Breast epithelium (tissue), 4 donors: ENCODE measurements at regions not wholly inside any gene's neighbourhood (a gene's known extent, or its start where the extent isn't known, plus 50 kb on each side); places are given as distances from the start of the nearest gene placed in this dataset.
A peak's percentile ranks its signal among the peaks of the same experiment; 100 is the strongest.

ENCODE experiments used
- DNase-seq, 2 donors: peaks; one replicate each; pipeline ENCODE4 v3.0.0-alpha.2; 2019; ENCODE audit warnings: low spot score in 2 of 2
- H3K27ac ChIP-seq, 2 donors: fragments of 200-600 bp; sonication (generic) in 1 of 2; one replicate each; pipeline ENCODE4 v1.5.1; 2016 to 2019; ENCODE audit warnings: mild to moderate bottlenecking in 1 of 2
- H3K27me3 ChIP-seq, 2 donors: fragments of 200-600 bp; sonication (generic) in 1 of 2; one replicate each; pipeline versions ENCODE4 v1.5.1 to v1.6.0; 2017 to 2019; ENCODE audit warnings: control low read depth in 1 of 2, mild to moderate bottlenecking in 1 of 2
- H3K36me3 ChIP-seq: fragments of 200-600 bp; one replicate; pipeline ENCODE4 v1.5.1; 2019
- H3K4me1 ChIP-seq, 2 donors: fragments of 200-600 bp; sonication (generic); one replicate each; pipeline ENCODE4 v1.5.1; 2016 to 2019; ENCODE audit warnings: control low read depth in 1 of 2
- H3K4me3 ChIP-seq, 3 donors: fragments of 200-600 bp; sonication (generic); 1 replicate in 2 of 3; 2 replicates in 1 of 3; pipeline ENCODE4 v1.5.1; 2016 to 2019; ENCODE audit warnings: mild to moderate bottlenecking in 3 of 3, moderate library complexity in 2 of 3
- H3K9me3 ChIP-seq, 2 donors: fragments of 200-600 bp; sonication (generic) in 1 of 2; one replicate each; pipeline ENCODE4 v1.5.1; 2016 to 2019; ENCODE audit warnings: control low read depth in 1 of 2
- POLR2A ChIP-seq: fragments of 450-650 bp; IDR thresholded peaks from one replicate; pipeline ENCODE4 v1.6.1; 2016; ENCODE audit warnings: antibody characterized with exemption, mild to moderate bottlenecking, moderate library complexity
- POLR2AphosphoS5 ChIP-seq, 3 donors: sonication (generic); formaldehyde crosslinking; IDR thresholded peaks; one replicate each; pipeline ENCODE4 v1.6.1; 2017; ENCODE audit warnings: antibody characterized with exemption in 3 of 3
- intact Hi-C: fragments of 100-400 bp; cut with DNase I; formaldehyde crosslinking; loops from one replicate; pipeline ENCODE4 v1.15.1; 2023; ENCODE audit warnings: low total_unique reads
- TF ChIP-seq, protein P1 (sequence below), 3 donors: fragments of 450-650 bp; IDR thresholded peaks; one replicate each; pipeline ENCODE4 v1.5.1; 2016 to 2017; ENCODE audit warnings: antibody characterized with exemption in 3 of 3, mild to moderate bottlenecking in 3 of 3, moderate library complexity in 3 of 3

DNA sequence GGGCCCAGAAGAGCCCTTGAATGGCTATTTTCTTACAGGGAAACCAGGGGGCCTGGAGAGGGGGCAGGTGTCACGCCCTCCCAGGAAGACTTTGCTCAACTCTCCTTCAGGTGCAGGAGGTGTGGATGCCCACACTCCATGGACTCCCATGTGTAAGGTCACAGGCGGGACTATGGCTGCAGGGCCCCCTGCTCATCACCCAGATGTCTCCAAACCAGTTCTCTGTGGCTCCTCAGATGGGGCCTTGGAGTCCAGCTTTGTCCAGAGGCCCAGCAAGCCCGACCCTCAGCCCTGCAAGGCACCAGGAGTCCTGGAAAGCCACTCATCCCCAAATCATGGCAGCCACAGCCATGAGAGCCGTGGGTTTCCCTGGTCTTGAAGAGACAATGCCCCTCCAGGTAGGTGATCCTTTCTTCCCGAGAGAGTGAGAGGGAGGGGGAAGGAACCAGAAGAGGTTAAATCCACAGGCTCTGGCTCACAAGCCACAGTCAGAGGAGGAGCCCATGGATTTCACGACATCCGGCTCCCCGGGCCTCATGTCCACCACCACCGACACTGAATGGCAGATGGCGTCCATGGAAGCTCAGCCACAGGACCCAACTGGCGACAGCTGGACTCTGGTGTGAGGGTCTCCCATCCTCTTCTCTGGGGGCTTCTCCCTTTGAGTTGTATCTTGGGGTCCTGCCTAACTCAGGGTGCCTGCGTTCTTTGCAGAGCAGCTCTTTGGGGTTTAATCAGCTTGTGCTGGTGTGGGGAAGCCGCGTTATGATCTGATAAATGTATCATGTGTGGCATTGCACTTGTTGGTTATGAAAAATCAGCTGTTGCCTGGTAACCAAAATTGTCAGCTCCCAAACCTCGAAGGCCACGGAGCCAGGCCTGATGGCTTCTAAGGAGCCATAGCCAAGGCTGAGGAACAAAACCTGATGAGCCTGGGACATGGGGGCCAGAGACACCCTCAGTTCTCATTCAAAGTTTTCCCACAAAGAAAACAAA, 620.4 kb downstream of the BRD1 start:
- intact Hi-C loops: loop anchor here (10.0 kb wide), 1 partner anchor 63 kb away; no protein-coding TSS in a partner anchor
- H3K27ac ChIP-seq: no peak overlapping the region
- H3K36me3 ChIP-seq: no peaks in the 10 kb centered on the region
- H3K9me3 ChIP-seq: no peaks in the 10 kb centered on the region
- peak in 1 of 2 donors; percentile 31 for DNase-seq
- no peak for TF ChIP-seq POLR2AphosphoS5 (IDR thresholded peaks at IDR 0.05)
- TF ChIP-seq, protein P1, sequence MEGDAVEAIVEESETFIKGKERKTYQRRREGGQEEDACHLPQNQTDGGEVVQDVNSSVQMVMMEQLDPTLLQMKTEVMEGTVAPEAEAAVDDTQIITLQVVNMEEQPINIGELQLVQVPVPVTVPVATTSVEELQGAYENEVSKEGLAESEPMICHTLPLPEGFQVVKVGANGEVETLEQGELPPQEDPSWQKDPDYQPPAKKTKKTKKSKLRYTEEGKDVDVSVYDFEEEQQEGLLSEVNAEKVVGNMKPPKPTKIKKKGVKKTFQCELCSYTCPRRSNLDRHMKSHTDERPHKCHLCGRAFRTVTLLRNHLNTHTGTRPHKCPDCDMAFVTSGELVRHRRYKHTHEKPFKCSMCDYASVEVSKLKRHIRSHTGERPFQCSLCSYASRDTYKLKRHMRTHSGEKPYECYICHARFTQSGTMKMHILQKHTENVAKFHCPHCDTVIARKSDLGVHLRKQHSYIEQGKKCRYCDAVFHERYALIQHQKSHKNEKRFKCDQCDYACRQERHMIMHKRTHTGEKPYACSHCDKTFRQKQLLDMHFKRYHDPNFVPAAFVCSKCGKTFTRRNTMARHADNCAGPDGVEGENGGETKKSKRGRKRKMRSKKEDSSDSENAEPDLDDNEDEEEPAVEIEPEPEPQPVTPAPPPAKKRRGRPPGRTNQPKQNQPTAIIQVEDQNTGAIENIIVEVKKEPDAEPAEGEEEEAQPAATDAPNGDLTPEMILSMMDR (IDR thresholded peaks at IDR 0.05): no peak
- no peak for TF ChIP-seq POLR2A
- H3K27me3 ChIP-seq: peaks cover 0 to 48% of the 10 kb centered on the region in 2 donors
- no peaks in the 10 kb centered on the region for H3K4me1 ChIP-seq
- H3K4me3 ChIP-seq: no peak overlapping the region

DNA sequence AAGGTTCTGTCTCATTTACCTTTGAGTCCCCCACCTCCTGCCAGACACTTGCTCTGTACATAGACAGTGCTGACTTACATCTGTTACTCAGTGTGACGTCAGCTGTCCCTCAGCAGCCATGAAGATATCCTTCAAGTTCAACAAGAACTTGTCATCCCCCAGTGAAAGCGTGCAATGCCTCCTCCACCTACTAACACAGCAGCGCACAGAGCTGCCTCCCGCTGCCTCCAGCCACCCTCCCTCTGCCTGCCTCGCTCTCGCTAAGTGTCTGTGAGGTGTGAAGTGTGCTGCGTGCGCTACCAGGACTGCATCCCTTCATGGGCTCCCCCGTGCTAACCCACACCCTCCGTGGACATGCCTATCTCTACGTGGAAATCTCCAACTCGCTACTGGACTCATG, 621.4 kb downstream of the BRD1 start:
- DNase-seq: peak in 1 of 2 donors; percentile 20
- peaks cover 0 to 53% of the 10 kb centered on the region in 2 donors for H3K27me3 ChIP-seq
- intact Hi-C loops: loop anchor here (10.0 kb wide), 1 partner anchor 61 kb away; no protein-coding TSS in a partner anchor
- H3K4me1 ChIP-seq: no peaks in the 10 kb centered on the region
- no peak overlapping the region for H3K27ac ChIP-seq
- H3K9me3 ChIP-seq: no peaks in the 10 kb centered on the region
- no peak overlapping the region for H3K4me3 ChIP-seq
- H3K36me3 ChIP-seq: no peaks in the 10 kb centered on the region
- TF ChIP-seq, protein P1 (IDR thresholded peaks at IDR 0.05): no peak
- TF ChIP-seq POLR2A: no peak
- TF ChIP-seq POLR2AphosphoS5 (IDR thresholded peaks at IDR 0.05): no peak

DNA sequence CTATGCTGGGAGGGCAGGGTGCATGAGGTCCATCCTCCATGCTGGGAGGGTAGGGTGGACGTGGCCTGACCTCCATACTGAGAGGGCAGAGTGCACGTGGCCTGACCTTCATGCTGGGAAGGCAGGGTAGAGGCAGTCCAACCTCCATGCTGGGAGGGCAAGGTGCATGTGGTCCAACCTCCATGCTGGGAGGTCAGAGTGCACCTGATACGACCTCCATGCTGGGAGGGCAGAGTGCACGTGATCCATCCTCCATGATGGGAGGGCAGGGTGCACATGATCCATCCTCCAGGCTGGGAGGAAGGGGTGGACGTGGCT, 622.2 kb downstream of the BRD1 start:
- peak in 1 of 2 donors; percentile 36 for DNase-seq
- Histone ChIP-seq H3K27ac (no peak overlapping the region), H3K9me3 (no peaks in the 10 kb centered on the region), H3K4me3 (no peak overlapping the region), H3K36me3 (no peaks in the 10 kb centered on the region), H3K27me3 (peaks cover 0 to 58% of the 10 kb centered on the region in 2 donors), H3K4me1 (no peaks in the 10 kb centered on the region)
- intact Hi-C loops: loop anchor here (10.0 kb wide), 1 partner anchor 61 kb away; no protein-coding TSS in a partner anchor
- TF ChIP-seq, protein P1 (IDR thresholded peaks at IDR 0.05): no peak
- no peak for TF ChIP-seq POLR2AphosphoS5 (IDR thresholded peaks at IDR 0.05)
- no peak for TF ChIP-seq POLR2A

DNA sequence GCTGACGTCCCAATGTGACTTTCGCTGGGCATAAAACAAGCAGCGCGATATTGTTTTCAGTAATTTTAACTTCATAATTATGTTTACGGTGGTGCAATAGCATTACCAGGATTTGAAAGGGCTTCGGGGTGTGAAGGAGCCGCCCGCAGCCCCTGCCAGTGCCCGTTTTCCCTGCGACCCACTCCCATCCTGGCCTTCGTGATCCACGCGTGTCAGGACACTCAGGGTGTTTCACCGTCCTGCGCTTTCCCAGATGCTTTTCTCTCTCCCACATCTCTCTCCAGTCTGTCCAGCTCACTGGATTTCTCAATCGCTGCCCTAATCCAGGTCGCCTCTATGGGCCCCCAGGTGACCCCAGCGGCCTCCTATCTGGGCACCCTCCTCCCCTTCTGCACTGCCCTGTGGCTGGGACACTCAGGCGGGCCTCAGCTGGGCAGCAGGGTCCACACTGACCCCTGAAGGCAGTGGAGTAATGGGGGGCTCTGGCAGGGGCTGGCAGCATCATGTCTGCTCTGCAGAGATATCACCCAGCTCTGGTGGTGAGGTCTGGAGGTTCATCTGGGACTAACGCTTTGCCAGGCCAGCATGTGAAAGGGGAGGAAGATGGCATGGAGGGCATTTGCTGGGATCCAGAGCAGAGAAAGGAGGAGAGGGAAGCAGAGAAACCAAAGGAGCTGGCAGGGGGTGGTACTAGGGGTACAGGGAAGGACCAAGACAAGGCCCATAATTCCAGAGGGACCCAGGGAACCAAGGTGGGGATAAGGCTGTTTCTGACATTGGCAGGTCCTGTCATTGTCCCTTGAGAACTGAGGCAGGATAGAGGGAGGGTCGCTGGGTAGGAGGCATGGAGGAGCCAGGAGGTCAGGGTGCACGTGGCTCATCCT, 622.8 kb downstream of the BRD1 start:
- Histone ChIP-seq H3K4me1 (no peaks in the 10 kb centered on the region), H3K9me3 (no peaks in the 10 kb centered on the region), H3K27me3 (peaks cover 0 to 62% of the 10 kb centered on the region in 2 donors), H3K36me3 (no peaks in the 10 kb centered on the region), H3K4me3 (no peak overlapping the region), H3K27ac (no peak overlapping the region)
- DNase-seq: peak in 1 of 2 donors; percentile 46
- intact Hi-C loops: loop anchor here (10.0 kb wide), 1 partner anchor 60 kb away; no protein-coding TSS in a partner anchor
- TF ChIP-seq, protein P1 (IDR thresholded peaks at IDR 0.05): no peak
- TF ChIP-seq POLR2A (no peak), POLR2AphosphoS5 (IDR thresholded peaks at IDR 0.05) (no peak)
